ENCODE measurements at regions not wholly inside any gene's neighbourhood (a gene's known extent, or its start where the extent isn't known, plus 50 kb on each side); places are given as distances from the start of the nearest gene placed in this dataset.

- no peak for TF ChIP-seq CTCF (IDR thresholded peaks at IDR 0.05)
- TF ChIP-seq POLR2A (IDR thresholded peaks at IDR 0.05): no peak
These were observed 318.9 kb downstream of the HS3ST3B1 start for GRCh38 chr17:14619821-14620220.
